Stimulated activated CD8-positive, alpha-beta memory T cell treated with anti-CD3 and anti-CD28 coated beads, Interleukin-15, amount 100 ng/mL, for 1 hour (primary cell): ENCODE measurements at regions not wholly inside any gene's neighbourhood (a gene's known extent, or its start where the extent isn't known, plus 50 kb on each side); places are given as distances from the start of the nearest gene placed in this dataset.

ENCODE experiments used
- DNase-seq: peaks from one replicate; pipeline ENCODE4 v3.0.0-alpha.2; 2020; ENCODE audit warnings: low read depth

DNA sequence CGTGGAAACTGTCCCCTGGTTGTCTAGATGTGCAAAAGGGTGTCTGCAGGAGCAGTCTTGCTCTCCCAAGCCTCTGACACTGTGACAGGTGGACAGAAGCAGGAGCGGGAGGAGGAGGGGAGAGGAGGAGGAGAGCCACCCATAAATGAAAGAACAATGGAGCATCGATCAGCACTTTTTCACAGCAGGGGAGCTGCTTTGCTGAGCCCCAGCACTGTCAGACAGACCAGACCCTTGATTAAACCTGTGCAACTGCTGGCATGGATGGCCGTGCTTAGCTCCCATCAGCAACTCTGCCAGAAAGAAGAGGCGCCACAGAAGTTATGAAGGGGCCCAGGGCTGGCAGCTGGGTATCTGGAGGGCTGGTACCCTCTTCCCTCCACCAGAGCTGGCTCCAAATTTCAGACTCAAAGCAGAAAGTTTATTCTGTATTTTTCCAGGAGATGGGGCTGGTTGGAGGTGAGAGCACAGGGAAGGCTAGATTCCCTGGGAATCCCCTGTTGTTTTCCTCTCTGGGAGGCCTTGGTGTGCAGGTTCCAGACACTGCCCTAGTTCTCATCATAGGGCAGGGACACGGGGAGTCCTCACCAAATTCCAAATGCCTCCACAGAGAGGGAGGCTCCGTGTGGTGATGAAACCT, 1192.2 kb downstream of the UQCRFS1 start:
- DNase-seq: no peak

DNA sequence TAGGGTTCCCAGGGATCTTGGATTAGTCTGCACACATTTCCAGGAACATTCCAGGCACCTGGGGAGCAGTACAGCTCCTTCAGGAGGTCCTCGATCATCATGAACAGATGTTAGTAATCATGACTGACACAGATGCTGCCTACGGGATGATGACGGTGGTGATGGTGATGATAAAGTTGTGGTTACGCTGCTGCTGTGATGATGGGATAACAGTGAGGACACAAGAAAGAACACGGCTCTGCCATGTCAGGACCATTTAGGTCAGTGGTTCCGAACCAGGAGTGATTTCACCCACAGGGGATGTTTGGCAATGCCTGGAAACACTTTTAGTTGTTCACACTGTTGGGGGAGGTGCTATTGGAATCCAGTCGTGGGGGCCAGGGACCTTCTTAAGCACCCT, 1193.0 kb downstream of the UQCRFS1 start:
- DNase-seq: no peak

DNA sequence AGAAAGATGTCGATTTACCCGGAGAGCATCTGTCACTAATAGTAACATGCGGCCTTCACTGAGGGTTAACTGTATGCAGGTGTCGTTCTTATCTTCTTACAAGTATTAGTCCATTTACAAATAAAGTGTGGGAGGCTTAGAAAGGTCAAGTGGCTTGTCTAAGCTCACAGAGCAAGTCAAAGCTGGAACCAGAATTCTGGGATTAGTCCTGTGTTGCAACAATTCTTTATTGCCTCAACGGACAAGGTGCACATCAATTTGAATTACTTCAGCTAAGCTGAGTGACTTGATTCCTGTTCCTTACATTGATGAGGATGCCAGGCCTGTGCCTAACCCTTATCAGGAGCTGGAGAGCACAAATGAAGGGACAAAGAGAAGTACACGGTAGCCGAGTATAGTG, 1193.6 kb downstream of the UQCRFS1 start:
- no peak for DNase-seq

DNA sequence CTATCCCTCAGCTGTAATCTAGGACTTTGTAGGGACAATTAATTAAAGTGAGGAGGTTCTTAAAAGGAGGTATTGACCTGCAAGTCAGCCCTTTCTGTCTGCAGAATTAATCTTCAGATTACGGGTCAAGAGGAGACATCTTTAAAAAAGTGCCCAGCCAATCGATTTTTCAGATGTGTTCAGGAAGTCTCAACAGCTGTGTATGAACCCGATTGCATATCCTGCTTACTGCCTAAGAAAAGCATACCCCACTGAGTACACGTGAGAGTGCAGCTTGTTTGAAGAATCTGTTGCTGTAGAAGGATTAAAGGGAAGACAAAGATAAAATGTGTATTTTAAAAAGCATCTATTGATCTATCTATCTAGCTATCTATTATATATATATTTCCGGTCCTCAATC, 1194.5 kb downstream of the UQCRFS1 start:
- no peak for DNase-seq

DNA sequence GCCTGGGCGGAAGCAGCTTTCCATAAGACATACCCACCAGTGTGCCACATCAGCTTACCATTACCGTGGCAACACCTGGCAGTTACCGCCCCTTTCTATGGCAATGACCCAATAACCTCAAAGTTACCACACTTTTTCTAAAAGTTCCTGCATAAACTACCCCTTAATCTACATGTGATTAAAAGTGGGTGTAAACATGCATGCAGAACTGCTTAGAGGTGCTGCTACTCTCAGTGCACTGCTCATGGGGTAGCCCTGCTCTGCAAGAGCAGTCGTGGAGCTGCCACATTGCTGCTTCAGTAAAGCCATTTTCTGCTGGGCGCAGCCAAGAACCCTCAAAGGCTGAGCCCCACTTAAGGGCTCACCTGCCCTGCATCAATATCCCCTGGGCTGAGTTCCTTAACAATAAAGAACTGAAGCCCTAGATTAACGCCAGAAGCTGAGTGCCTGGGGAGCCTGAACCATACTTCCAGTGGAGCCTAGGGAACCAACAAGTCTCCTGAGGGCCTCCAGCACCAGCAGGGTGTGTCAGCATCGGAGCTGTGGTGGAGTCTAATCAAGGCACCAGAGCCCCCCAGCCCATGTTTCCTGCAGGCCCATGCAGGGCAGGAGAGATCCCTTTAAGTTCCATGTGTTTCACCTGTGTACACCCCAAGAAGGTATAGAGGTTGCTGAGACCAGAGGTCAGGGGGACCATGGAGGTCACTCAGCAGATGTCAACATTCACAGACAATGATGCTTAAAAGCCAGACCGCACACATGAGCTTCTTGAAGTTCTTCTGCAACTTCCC, 1198.1 kb downstream of the UQCRFS1 start:
- no peak for DNase-seq

DNA sequence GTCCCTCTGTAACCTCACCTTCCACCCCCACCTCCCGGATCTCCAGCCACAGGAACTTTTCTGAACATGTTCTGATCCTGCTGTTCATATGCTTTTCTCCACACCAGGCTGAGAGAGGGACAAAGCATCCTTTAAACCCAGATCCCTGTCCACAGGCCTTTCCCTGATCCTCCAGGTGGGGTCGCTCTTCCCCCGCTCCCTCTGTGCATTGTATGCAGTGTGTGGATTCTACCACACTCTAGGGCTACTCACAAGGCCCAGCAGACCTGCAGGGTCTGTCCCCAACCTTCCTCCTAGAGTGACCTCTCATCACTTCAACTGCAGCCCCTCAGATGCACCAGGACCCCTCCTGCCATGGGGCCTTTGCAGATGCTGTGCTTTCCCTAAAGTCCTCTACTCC, 1200.6 kb downstream of the UQCRFS1 start:
- DNase-seq: no peak

DNA sequence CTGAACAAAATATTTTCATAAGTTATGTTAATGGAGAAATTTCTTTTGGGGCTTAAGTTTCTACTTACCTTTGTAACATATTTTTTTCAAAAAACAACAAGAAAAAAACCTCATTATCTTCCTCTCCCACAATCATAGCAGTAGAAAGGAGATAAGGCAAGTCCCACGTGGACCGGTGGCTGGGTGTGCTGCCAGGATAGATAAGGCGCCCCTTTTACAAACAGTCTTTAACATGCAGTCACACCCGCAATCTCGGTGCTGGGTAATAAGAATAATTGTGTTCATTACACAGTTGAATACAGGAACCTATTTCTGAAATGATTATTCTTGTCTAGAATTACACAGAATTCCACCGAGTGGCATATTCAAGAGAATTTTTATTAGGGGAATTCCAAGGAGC, 1202.3 kb downstream of the UQCRFS1 start:
- no peak for DNase-seq

DNA sequence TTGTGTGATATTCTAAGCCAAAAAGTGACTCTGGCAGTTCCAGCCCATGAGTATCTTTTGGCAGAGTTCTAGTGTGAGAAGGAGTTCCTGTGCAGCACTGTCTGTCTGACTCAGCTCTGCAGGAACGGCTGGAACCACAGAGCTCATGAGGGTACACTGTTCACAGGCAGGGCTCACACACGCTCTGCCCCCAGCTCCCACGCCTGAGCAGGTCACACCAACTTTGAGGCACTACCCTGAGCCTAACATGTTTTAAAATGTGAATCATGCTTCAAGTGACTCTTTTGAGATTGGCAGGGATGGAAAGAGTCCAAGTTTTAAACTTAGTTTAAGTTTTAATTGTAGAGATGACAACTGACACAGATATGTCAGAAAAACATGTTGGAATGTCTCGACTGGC, 1203.3 kb downstream of the UQCRFS1 start:
- no peak for DNase-seq

DNA sequence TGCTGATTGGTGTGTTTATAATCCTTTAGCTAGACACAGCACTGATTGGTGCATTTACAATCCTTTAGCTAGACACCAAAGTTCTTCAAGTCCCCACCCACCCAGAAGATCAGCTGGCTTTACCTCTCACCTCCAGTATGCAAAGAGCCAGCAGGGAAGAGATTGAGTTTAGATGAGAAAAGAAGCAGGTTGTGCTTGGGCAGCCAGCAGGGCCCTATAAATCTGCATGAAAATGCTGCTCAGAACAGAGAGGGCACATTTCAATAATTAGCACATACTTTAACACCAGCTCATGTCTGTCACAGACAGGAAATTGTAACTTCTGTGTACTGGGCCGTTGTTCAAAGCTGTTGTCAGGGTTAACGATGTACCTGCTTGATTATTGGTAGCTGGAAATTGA, 1204.3 kb downstream of the UQCRFS1 start:
- no peak for DNase-seq

DNA sequence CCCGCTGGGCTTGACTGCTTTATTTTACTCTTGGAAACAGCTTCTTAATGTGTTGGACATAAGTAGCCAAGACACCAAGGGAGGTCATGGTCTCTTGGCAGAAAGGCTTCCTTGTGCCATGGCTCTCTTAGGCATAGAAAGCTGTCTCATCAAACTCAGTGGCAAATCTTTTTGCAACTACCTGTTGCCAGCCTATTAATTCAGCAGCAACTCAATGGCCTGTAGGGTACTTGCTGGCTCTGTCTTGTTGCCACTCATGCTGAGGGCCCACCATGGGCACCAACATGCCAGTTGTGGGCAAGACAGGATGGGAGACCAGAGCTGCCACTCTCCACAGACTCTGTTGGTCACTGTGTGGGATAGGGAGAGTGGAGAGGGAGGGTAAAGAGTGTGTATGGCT, 1209.4 kb downstream of the UQCRFS1 start:
- DNase-seq: no peak

DNA sequence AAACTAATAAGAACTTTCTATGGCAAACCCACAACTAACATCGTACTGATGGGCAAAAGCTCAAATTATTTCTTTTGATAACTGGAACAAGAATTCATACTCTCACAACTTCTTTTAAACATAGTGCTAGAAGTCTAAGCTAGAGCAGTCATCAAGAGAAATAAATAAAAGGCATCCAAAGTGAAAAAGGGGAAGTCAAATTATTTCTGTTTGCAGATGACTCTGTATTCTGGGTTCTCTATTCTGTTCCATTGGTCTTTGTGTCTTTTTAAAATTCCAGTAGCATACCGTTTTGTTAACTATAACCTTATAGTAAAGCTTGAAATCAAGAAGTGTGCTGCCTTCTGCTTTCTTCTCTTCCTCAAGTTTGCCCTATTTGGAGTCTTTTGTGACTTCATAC, 1215.9 kb downstream of the UQCRFS1 start:
- no peak for DNase-seq

DNA sequence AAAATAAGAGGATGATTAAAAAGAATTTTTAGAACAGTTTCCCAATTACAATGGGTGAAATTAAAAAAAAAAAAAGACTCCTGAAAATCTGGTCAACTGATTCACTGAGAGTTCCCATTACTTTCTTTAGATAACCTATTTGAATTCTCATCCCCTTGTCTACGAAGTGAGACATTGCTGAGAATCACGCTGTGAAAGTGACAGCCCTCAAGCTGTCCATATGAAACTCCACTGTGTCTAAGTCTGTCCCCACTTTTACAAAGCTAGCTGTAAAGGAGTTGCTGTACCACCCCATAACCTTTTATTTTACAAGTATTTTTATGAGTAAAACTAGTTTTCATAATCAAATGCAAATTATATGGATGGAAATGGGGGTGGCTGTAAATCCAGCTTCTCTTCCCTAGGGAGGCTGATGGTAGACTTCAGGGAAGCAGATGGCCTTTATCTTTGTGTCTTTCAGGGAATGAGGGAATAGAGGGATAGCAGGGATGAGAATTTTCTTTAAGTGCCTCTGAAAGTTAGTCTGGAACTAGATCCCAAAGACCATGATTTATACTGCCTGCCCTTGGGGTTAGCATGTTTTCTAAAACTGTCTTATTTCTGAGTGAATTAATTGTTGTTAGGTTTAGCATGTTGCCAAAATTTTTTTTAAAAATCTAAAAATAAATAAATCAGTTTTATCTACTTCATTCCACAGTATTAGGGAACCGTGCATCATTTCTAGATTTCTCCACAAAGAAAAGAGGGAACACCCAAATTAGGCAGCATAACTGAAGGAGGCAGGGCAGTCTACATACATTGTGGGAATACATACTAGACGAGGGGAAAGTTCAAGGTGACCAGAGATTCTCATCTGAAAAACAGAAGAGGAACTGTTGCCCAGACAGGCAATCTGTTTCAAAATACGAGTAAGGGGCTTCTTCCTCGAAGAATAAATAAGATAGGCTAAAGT, 1219.1 kb downstream of the UQCRFS1 start:
- DNase-seq: no peak

DNA sequence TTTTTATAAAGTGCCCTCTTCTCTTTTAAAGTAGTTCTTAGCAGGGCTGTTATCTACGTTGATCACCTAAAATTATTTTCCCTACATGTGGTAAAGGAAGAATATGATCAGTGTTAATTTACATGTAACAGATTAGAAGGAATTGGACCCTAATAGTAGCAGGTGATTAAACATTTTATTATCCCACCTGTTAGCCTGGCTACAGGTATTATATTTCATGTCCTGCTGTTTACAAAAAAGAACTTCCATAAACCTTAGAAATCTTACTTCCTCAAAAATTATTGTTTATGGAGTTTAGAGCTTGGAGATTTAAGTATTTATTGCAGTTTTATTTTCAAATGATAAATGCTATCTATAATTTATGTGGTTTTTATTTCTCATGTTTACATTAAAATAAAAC, 1226.7 kb downstream of the UQCRFS1 start:
- DNase-seq: no peak

DNA sequence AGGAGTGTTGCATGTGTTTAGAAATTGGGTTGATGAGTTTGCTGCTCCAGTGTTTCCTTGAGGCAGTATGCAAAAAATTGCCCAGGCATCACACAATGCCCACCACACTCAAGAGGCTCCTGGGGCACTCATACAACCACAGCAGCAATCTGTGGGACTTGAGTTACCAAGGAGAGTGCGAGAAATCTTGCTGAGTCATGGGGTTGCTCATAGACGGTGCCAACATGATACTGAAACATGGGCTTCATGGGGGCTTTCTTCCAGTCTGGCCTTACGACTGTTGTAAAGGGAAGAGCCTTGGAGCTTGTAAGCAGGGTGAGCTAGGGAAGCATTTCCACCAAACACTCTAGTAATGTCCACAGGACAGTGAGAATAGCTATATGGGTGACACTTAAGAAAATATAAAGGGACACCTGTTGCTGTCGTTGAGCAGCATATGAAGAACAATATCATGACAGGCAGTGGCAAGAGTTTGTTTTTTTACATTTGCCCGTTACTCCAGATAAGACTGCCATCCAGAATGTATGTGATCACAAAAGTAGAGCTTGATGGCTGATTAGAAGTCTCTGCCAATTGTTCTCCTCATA, 1237.4 kb downstream of the UQCRFS1 start:
- DNase-seq: no peak

DNA sequence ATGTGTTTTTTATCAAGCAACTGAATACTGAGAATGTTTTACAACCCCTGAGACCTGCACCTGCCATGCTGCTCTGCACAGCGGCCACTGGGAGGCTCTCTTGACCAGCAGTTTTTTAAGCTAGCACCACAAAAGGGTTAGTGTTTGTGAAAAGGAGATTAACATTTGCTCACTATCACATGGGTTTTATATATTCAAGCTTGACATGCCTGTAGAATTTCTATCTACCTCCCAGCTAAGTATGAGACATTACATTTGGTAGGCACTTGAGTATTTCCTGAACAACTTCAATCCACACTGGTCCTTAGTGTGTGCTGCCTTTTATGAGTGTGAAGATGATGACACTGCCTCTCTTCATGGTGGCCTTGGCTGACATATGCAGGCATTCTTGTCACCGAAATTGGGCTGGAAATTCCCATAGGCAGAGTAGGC, 1238.9 kb downstream of the UQCRFS1 start:
- DNase-seq: no peak

DNA sequence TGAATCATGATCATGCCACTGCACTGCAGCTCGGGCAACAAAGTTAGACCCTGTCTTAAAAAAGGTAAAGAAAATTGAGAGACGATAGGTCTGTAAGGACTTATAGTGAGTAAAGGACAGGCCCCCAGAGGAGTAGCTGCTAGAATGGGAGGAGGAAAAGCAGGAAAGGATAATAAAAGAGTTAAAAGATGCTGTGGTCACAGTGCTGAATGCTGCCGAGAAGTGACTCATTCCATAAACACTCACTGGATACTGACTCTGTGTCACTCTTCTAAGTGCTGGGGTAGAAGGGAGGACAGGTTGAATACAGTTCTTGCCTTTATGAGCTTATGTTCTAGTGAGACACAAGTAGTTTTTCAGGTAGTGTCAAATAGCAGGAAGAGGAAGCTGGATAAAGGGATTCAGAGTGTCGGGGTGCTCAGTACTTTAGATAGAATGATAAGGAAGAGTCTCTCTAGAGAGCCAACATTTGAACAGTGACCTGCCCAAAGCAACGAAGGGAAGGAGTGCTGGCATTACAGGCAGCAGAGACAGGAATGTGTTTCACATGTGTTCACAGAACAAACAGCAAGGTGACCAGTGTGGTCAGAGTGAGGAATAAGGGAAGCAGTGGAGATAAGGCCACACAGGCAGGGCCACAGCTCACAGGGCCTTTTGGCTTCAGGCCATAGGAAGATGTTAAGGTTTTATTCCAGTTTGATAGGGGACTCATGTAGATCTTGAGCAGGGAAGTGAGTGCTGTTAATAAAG, 1240.5 kb downstream of the UQCRFS1 start:
- no peak for DNase-seq

DNA sequence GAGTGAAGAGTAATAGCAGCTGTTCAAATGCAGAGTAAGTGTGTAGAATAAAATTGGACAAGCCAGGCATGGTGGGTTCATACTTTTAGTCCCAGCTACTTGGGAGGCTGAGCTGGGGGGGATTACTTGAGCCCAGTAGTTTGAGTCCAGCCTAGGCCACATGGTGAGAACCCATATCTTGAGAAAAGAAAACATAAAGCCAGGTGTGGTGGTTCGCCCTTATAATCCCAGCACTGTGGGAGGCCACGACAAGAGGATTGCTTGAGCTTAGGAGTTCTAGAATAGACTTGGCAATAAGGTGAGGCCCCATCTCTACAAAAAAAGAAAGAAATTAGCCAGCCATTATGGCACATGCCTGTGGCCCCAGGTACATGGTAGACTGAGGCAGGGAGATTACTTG, 1241.1 kb downstream of the UQCRFS1 start:
- DNase-seq: no peak

DNA sequence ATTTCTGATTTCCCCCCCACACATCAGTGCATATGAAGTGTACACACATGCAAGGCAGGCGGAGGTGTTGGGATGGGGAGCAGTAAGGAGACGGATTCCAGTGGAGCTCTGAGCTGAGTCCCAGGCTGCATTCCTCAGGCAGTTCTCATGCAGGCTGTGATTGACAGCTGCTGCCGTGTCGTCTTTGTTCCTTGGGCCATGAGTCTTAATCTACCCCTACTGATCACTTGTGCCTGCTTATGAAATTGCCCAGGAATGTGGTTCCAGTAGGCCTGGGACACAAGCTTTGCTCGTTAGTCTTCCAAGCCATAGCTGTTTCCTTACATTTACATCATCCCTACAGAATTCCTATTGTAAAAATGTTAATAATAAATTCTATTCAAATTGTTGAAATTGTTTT, 1241.9 kb downstream of the UQCRFS1 start:
- no peak for DNase-seq

DNA sequence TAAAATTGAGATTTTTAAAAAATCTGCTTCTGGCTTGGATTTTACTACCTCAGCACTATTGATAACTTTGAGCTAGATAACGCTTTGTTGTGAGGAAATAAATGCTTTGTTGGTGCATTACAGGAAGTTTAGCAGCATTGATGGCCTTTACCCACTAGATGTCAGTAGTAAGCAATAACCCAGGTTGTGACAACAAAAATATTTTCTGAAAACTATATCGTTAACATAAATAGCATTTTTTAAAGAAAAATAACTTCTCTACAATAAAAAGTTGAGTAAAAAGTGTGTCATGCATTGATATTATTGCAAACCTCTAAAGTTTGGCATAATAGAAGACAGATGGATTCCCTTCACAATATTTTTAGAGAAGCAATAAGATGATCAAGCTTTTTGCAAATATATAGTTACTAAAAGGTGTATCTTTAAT, 1246.5 kb downstream of the UQCRFS1 start:
- DNase-seq: no peak

DNA sequence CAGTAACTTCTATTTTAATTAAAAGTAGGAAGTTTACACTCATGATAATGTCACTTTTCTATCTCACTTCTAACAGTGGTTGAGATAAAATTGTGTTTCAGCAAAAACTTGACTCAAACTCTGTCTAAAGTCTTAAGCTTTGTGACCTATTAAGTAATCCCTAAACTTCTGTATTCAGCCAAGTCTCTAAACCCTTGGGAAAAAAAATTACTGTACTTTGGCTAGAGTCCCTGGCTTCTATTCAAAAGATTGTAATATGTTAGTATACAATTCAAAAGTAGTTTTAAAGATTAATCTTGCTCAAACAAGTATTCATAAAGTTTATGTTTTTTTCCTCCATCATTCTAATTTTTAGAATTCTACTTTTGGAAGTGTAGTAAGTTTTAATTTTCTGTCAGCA, 1248.8 kb downstream of the UQCRFS1 start:
- no peak for DNase-seq

DNA sequence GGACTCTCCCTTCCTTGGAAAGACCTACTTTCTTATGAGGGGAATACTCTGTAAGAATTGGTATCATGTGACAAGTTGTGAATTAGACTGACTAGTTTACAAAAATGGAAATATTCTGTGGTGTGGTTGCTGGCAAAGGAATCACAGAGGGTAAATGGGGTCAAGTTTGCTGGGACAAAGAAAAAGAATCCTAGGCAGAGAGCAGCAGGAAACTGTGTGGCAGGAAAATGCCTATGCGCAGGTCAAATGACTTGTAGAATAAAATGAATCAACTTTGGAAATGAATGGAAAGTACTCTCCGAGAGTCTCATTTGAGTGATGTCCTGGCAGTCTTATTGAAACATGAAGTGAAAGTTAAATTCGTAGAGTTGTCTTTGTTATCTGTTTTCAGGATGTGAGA, 1250.7 kb downstream of the UQCRFS1 start:
- no peak for DNase-seq
